ENCODE measurements at regions not wholly inside any gene's neighbourhood (a gene's known extent, or its start where the extent isn't known, plus 50 kb on each side); places are given as distances from the start of the nearest gene placed in this dataset.

GRCh38 chr4:124104628-124105027 lies 607.9 kb downstream of the ANKRD50 start:
- H3K4me3 ChIP-seq = no peak overlapping the region
- H3K27me3 ChIP-seq = no peaks in the 10 kb centered on the region
- DNase-seq (no peak), ATAC-seq (no peak)
- no peaks in the 10 kb centered on the region for H3K36me3 ChIP-seq
- H3K4me1 ChIP-seq = no peaks in the 10 kb centered on the region
- no peaks in the 10 kb centered on the region for H3K9me3 ChIP-seq
- intact Hi-C loops (cut with DNase I) = no loop called here
- TF ChIP-seq CTCF (IDR thresholded peaks at IDR 0.05) = no peak
- no peak overlapping the region for H3K27ac ChIP-seq

DNA sequence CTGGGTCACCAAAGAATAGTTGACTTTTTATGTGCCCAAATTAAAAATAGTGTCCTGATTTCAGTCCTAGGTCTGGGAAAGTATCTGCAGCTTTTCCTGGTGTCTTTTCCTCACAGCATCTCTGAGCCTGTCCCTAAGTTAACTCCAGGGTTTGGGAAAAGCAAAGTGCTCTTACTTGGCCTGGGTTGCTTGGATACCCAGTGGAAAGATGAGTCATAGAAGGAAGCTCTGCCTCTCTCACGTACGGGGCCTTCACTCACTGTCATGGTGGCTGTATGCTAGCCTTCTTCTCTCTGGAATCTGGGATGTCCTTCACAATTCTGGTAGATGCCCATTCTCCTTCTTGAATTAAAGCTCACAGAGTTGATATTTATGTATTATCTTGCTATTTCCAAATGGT lies 607.3 kb downstream of the ANKRD50 start:
- TF ChIP-seq CTCF (IDR thresholded peaks at IDR 0.05) = no peak
- intact Hi-C loops (cut with DNase I) = no loop called here

DNA sequence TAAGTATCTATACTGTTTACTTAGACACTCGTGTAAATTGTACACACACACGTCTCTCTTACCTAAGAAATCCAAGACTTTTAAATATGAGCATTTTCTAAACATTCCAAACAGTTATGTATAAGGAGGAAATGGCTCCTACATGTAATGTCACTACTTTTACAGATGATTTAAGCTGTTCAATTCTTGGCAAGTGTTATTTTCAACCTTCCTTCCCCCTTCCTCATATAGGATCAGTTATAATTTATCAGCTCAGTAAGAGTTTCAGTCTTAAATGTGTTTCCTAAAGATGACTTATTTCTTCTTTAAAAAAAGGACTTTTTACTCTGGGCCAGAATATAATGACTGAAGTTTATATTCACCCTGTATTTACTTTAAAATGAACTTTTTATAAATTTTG lies 601.1 kb downstream of the ANKRD50 start:
- no peaks in the 10 kb centered on the region for H3K36me3 ChIP-seq
- no peak for DNase-seq
- no peak for TF ChIP-seq CTCF (IDR thresholded peaks at IDR 0.05)
- H3K9me3 ChIP-seq = no peaks in the 10 kb centered on the region
- H3K27ac ChIP-seq = peak overlapping the region; percentile 0
- no peak overlapping the region for H3K4me3 ChIP-seq
- no peak for ATAC-seq
- no peaks in the 10 kb centered on the region for H3K27me3 ChIP-seq
- H3K4me1 ChIP-seq = no peaks in the 10 kb centered on the region
- intact Hi-C loops (cut with DNase I) = loop anchor here (10.0 kb wide), 2 partner anchors 717 to 1007 kb away; partner anchors contain the start of gene SPRY1

More for the DNA sequence above, 607.3 kb downstream of the ANKRD50 start:
- no peak overlapping the region for H3K27ac ChIP-seq
- no peak for DNase-seq
- H3K36me3 ChIP-seq = no peaks in the 10 kb centered on the region
- no peak overlapping the region for H3K4me3 ChIP-seq
- no peak for ATAC-seq
- H3K4me1 ChIP-seq = no peaks in the 10 kb centered on the region
- H3K9me3 ChIP-seq = no peaks in the 10 kb centered on the region
- H3K27me3 ChIP-seq = no peaks in the 10 kb centered on the region

- peak; percentile 79 for ATAC-seq
- no peaks in the 10 kb centered on the region for H3K27me3 ChIP-seq
- peak; percentile 64 for TF ChIP-seq CTCF (IDR thresholded peaks at IDR 0.05)
- H3K4me1 ChIP-seq = no peaks in the 10 kb centered on the region
- no peaks in the 10 kb centered on the region for H3K9me3 ChIP-seq
- no peak for DNase-seq
- peak overlapping the region; percentile 0 for H3K27ac ChIP-seq
- no peaks in the 10 kb centered on the region for H3K36me3 ChIP-seq
- no peak overlapping the region for H3K4me3 ChIP-seq
- intact Hi-C loops (cut with DNase I) = loop anchor here (10.0 kb wide), 2 partner anchors 717 to 1007 kb away; partner anchors contain the start of gene SPRY1
Measured at GRCh38 chr4:124111922-124112321, 600.6 kb downstream of the ANKRD50 start.

DNA sequence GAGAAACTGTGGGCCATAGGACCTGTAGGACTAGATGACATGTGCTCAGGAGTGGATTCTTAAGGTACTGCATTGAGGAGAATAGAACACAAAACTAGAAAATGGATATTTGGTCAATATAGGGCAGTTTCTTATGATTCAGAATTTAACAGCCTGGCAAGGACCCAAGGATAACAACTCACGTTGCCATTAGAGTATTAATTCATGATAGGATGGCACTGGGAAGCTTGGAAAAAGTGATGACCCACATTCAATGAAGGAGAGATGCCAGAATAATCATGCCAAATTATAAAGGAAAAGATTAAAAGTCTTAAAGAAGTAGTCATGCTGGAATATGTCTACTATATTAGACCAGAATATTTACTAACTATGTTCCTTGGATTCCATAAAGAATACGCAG lies 594.5 kb downstream of the ANKRD50 start:
- H3K36me3 ChIP-seq = no peaks in the 10 kb centered on the region
- DNase-seq = no peak
- intact Hi-C loops (cut with DNase I) = loop anchor here (10.0 kb wide), 2 partner anchors 723 to 1013 kb away; partner anchors contain the start of gene SPRY1
- H3K4me1 ChIP-seq = no peaks in the 10 kb centered on the region
- H3K27ac ChIP-seq = no peak overlapping the region
- no peak for ATAC-seq
- no peaks in the 10 kb centered on the region for H3K9me3 ChIP-seq
- no peak overlapping the region for H3K4me3 ChIP-seq
- no peaks in the 10 kb centered on the region for H3K27me3 ChIP-seq
- no peak for TF ChIP-seq CTCF (IDR thresholded peaks at IDR 0.05)

GRCh38 chr4:124121461-124121971 lies 591.0 kb downstream of the ANKRD50 start:
- no peaks in the 10 kb centered on the region for H3K4me1 ChIP-seq
- no peak for TF ChIP-seq CTCF (IDR thresholded peaks at IDR 0.05)
- H3K4me3 ChIP-seq = no peak overlapping the region
- H3K36me3 ChIP-seq = no peaks in the 10 kb centered on the region
- intact Hi-C loops (cut with DNase I) = no loop called here
- H3K9me3 ChIP-seq = no peaks in the 10 kb centered on the region
- DNase-seq (no peak), ATAC-seq (peak; percentile 57)
- no peak overlapping the region for H3K27ac ChIP-seq
- no peaks in the 10 kb centered on the region for H3K27me3 ChIP-seq
